22Rv1 (cell line): ENCODE measurements at regions not wholly inside any gene's neighbourhood (a gene's known extent, or its start where the extent isn't known, plus 50 kb on each side); places are given as distances from the start of the nearest gene placed in this dataset.

ENCODE experiments used
- H3K27ac ChIP-seq: fragments of 450-650 bp; 2 replicates; pipeline ENCODE4 v1.5.1; 2017
- ZFX ChIP-seq: fragments of 450-650 bp; IDR thresholded peaks from 2 replicates; pipeline ENCODE4 v1.6.1; 2017; ENCODE audit warnings: antibody characterized with exemption, borderline replicate concordance
- TF ChIP-seq, protein P1 (sequence below): fragments of 450-650 bp; IDR thresholded peaks from 2 replicates; pipeline ENCODE4 v1.5.1; 2017; ENCODE audit warnings: mild to moderate bottlenecking

- no peak for TF ChIP-seq ZFX
- TF ChIP-seq, protein P1, sequence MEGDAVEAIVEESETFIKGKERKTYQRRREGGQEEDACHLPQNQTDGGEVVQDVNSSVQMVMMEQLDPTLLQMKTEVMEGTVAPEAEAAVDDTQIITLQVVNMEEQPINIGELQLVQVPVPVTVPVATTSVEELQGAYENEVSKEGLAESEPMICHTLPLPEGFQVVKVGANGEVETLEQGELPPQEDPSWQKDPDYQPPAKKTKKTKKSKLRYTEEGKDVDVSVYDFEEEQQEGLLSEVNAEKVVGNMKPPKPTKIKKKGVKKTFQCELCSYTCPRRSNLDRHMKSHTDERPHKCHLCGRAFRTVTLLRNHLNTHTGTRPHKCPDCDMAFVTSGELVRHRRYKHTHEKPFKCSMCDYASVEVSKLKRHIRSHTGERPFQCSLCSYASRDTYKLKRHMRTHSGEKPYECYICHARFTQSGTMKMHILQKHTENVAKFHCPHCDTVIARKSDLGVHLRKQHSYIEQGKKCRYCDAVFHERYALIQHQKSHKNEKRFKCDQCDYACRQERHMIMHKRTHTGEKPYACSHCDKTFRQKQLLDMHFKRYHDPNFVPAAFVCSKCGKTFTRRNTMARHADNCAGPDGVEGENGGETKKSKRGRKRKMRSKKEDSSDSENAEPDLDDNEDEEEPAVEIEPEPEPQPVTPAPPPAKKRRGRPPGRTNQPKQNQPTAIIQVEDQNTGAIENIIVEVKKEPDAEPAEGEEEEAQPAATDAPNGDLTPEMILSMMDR = no peak
- no peak overlapping the region for H3K27ac ChIP-seq
Observed at GRCh38 chr1:164912290-164912689, 353.3 kb downstream of the PBX1 start.

DNA sequence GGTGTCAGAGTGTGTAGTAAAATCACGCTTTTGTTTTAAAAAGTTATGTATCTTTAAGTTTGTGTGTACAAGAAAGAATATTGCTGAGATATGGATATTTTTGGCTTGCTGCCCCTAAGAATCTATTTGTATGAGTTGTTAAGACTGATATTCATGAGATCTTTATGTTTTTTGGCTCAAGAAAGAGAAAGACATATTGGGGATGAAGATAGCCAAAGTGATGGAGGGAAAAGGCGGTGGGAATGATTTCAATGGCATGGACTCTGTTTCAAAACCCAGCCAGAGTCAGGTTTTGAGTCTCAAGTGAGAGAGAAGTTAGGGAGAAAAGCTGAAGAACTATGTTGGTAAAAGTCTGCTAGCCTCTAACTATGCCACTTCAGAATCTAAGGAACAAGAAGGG, 351.7 kb downstream of the PBX1 start:
- H3K27ac ChIP-seq = no peak overlapping the region
- TF ChIP-seq ZFX = no peak
- TF ChIP-seq, protein P1 = no peak

DNA sequence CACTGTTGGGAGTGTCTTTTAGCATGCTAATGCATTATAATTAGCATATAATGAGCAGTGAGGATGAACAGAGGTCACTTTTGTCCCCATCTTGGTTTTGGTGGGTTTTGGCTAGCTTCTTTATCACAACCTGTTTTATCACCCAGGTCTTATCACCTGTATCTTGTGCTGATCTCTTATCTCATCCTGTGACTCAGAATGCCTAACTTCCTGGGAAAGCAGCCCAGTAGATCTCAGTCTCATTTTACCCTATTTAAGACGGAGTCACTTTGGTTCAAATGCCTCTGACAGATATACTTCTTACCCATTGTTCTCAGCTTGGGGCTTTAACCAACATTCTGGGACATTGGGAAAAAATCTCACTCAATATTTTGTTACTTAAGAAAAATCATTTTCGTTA, 348.7 kb downstream of the PBX1 start:
- TF ChIP-seq, protein P1 = no peak
- TF ChIP-seq ZFX = no peak
- H3K27ac ChIP-seq = no peak overlapping the region

GRCh38 chr1:164905869-164906268, 346.9 kb downstream of the PBX1 start:
- H3K27ac ChIP-seq = no peak overlapping the region
- no peak for TF ChIP-seq ZFX
- TF ChIP-seq, protein P1 = no peak

DNA sequence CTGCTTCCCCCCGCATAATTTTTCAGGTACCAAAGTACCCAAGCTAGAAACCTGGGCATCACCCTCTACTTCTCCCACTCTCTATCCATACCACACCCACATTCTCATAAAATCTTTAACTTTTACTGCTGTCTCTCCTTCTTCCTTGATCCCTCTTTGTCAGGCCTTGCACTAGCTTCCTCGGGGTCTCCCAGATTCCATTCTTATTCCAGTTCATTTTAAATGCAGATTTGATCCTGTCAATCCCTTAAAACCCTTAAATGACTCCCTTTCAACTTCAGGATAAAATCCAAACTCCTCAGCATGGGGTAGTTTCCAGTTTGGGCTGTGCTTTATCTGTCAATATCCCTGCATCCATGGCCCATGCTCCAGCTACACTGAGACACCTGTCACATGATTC, 343.5 kb downstream of the PBX1 start:
- no peak overlapping the region for H3K27ac ChIP-seq
- TF ChIP-seq ZFX = no peak
- TF ChIP-seq, protein P1 = no peak
